GM18867 (cell line): ENCODE measurements at regions not wholly inside any gene's neighbourhood (a gene's known extent, or its start where the extent isn't known, plus 50 kb on each side); places are given as distances from the start of the nearest gene placed in this dataset.

Source experiments
- ATAC-seq: cut with Tn5 transposase; IDR thresholded peaks from one replicate; pipeline ENCODE4 v1.9.1; 2021; ENCODE audit warnings: mild to moderate bottlenecking, moderate library complexity; ENCODE audit not compliant: unreplicated experiment

- ATAC-seq: no peak
Observed at GRCh38 chr13:73428137-73428536, 369.3 kb downstream of the KLF5 start.

- no peak for ATAC-seq
Observed at GRCh38 chr13:73422973-73423372, 364.2 kb downstream of the KLF5 start.

- ATAC-seq: no peak
Observed at GRCh38 chr13:73421310-73421912, 362.6 kb downstream of the KLF5 start.

- no peak for ATAC-seq
Observed at GRCh38 chr13:73419186-73419585, 360.4 kb downstream of the KLF5 start.

- peak; percentile 74 for ATAC-seq
Observed at GRCh38 chr13:73417012-73417615, 358.3 kb downstream of the KLF5 start.

GRCh38 chr13:73416093-73416492 is 357.3 kb downstream of the KLF5 start:
- no peak for ATAC-seq

- no peak for ATAC-seq
Observed at GRCh38 chr13:73413656-73414055, 354.9 kb downstream of the KLF5 start.

GRCh38 chr13:73412933-73413332 is 354.1 kb downstream of the KLF5 start:
- ATAC-seq: no peak

- ATAC-seq: no peak
Observed at GRCh38 chr13:73411067-73411809, 352.4 kb downstream of the KLF5 start.

- no peak for ATAC-seq
Observed at GRCh38 chr13:73406454-73406853, 347.6 kb downstream of the KLF5 start.

- no peak for ATAC-seq
Observed at GRCh38 chr13:73404581-73404980, 345.8 kb downstream of the KLF5 start.

GRCh38 chr13:73403355-73404120 is 344.7 kb downstream of the KLF5 start:
- no peak for ATAC-seq

GRCh38 chr13:73401769-73402168 is 343.0 kb downstream of the KLF5 start:
- ATAC-seq: no peak

GRCh38 chr13:73399347-73400216 is 340.8 kb downstream of the KLF5 start:
- no peak for ATAC-seq

- no peak for ATAC-seq
Observed at GRCh38 chr13:73397496-73398305, 338.9 kb downstream of the KLF5 start.

GRCh38 chr13:73394066-73394465 is 335.3 kb downstream of the KLF5 start:
- no peak for ATAC-seq

GRCh38 chr13:73390100-73390499 is 331.3 kb downstream of the KLF5 start:
- no peak for ATAC-seq

GRCh38 chr13:73388586-73388985 is 329.8 kb downstream of the KLF5 start:
- no peak for ATAC-seq

- ATAC-seq: no peak
Observed at GRCh38 chr13:73387318-73387717, 328.5 kb downstream of the KLF5 start.

GRCh38 chr13:73385848-73386247 is 327.0 kb downstream of the KLF5 start:
- no peak for ATAC-seq
